ENCODE measurements at regions not wholly inside any gene's neighbourhood (a gene's known extent, or its start where the extent isn't known, plus 50 kb on each side); places are given as distances from the start of the nearest gene placed in this dataset.
"Not testable (repeated sequence)": the region's sequence is repeated elsewhere in the genome, so short reads cannot be mapped to it uniquely, and the experiment has no call there.

DNA sequence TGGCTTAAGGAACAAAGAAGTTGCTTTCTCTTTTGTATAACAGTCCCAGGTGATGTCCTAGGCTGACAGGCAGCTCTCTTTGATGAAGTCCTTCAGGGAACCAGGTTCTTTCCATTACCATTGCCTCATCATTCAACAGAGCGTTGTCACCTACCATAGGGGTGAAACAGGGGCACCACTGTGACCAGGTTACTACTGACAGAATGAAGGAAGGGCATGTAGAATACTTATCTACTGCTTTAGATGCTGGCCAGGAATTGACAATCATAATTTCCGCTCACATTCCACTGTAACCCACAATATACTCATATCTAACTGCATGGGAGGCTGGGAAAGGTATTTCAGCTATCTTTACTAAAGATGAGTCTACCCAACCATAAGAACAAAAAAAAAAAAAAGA is 148.0 kb upstream of the FNDC3A start:
- H3K4me3 ChIP-seq (replicated peaks; ENCODE audit: low read depth, low read length): no peak overlapping the region
- TF ChIP-seq, protein P1, sequence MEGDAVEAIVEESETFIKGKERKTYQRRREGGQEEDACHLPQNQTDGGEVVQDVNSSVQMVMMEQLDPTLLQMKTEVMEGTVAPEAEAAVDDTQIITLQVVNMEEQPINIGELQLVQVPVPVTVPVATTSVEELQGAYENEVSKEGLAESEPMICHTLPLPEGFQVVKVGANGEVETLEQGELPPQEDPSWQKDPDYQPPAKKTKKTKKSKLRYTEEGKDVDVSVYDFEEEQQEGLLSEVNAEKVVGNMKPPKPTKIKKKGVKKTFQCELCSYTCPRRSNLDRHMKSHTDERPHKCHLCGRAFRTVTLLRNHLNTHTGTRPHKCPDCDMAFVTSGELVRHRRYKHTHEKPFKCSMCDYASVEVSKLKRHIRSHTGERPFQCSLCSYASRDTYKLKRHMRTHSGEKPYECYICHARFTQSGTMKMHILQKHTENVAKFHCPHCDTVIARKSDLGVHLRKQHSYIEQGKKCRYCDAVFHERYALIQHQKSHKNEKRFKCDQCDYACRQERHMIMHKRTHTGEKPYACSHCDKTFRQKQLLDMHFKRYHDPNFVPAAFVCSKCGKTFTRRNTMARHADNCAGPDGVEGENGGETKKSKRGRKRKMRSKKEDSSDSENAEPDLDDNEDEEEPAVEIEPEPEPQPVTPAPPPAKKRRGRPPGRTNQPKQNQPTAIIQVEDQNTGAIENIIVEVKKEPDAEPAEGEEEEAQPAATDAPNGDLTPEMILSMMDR (IDR thresholded peaks at IDR 0.05; ENCODE audit: low read depth, low read length, missing control alignments): no peak
- DNase-seq (ENCODE audit: extremely low read depth, low read depth): no peak

DNA sequence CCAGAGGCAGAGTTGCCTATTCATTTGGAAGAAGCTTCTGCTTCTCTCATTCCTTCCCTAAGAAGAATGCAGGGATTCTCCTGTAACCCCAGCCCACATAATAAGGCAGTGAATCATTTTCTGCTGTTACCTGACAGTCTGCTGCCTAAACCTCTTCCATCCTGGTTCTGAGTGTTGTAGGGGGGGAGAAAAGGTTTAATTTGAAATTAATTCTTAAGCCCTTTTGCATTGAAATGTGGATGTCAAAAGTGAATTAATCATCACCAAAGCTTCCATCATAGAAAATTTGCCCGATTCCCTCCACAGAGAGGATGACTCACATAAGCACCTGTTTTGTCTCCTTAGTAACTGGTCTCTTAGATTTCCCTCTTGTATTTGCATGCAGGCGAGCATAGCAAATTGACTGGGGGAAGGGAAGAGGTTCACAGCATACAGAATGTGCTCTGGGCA is 146.7 kb upstream of the FNDC3A start:
- TF ChIP-seq, protein P1 (IDR thresholded peaks at IDR 0.05; ENCODE audit: low read depth, low read length, missing control alignments): no peak
- no peak overlapping the region for H3K4me3 ChIP-seq (replicated peaks; ENCODE audit: low read depth, low read length)
- no peak for DNase-seq (ENCODE audit: extremely low read depth, low read depth)

DNA sequence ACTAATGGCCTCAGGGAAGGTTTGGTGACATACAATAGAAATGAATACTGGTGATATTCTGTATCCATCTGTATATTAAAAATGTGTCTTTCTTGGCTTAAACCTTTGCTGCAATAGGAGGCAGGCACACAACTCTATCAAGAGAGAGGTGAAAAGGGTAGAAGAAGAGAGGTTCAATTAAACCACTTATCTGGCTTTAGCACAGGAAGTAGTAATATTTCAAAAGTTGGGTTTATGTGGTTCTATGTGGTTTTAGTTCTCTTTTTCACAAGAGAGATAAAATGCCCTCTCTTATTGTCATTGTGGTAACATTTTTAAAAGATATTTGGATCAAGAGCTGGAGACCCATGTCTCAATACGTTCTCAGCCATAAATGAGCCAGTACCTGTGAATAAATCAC is 146.2 kb upstream of the FNDC3A start:
- H3K4me3 ChIP-seq (replicated peaks; ENCODE audit: low read depth, low read length): no peak overlapping the region
- DNase-seq (ENCODE audit: extremely low read depth, low read depth): no peak
- TF ChIP-seq, protein P1 (IDR thresholded peaks at IDR 0.05; ENCODE audit: low read depth, low read length, missing control alignments): no peak

DNA sequence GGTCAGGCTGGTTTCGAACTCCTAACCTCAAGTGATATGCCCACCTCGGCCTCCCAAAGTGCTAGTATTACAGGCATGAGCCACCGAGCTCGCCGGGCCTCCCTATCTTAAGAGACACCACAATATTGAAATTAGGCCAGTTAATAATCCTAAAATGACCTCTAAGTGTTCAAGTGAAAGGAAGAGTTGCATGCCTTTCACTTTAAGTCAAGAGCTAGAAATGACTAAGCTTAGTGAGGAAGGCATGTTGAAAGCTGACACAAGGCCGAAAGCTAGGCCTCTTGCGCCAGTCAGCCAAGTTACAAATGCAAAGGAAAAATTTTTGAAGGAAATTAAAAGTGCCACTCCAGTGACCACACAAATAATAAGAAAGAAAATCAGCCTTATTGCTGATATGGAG is 144.5 kb upstream of the FNDC3A start:
- no peak for DNase-seq (ENCODE audit: extremely low read depth, low read depth)
- TF ChIP-seq, protein P1 (IDR thresholded peaks at IDR 0.05; ENCODE audit: low read depth, low read length, missing control alignments): no peak
- H3K4me3 ChIP-seq (replicated peaks; ENCODE audit: low read depth, low read length): no peak overlapping the region

DNA sequence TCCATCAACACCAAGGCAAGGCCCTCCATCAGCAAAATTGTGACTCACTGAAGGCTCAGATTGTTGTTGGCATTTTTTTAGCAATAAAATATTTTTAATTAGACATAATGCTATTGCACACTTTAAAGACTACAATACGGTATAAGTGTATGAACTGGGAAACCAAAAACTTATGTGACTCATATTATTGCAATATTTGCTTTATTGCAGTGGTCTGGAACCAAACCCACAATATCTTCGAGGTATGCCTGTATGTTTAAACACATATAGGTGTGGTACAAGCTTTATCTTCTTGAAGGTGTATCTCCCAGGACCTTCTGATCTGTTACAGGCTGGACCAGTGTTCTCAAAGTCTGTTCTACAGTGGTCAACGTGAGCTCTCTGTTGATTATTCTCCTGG is 142.3 kb upstream of the FNDC3A start:
- TF ChIP-seq, protein P1 (IDR thresholded peaks at IDR 0.05; ENCODE audit: low read depth, low read length, missing control alignments): no peak
- H3K4me3 ChIP-seq (replicated peaks; ENCODE audit: low read depth, low read length): no peak overlapping the region
- no peak for DNase-seq (ENCODE audit: extremely low read depth, low read depth)

DNA sequence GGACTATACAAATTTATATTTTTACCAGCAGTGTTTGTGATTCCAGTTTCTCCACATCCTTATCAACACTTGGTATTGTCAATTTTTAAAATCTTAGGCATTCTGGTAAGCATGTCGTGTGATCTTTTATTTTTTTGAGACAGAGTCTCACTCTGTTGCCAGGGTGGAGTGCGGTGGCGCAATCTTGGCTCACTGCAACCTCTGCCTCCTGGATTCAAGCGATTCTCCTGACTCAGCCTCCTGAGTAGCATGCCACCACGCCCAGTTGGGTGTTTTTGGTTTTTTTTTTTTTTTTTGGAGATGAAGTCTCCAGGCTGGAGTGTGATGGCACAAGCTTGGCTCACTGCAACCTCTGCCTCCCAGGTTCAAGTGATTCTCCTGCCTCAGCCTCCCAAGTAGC is 140.4 kb upstream of the FNDC3A start:
- H3K4me3 ChIP-seq (replicated peaks; ENCODE audit: low read depth, low read length); DNase-seq (ENCODE audit: extremely low read depth, low read depth): not testable (repeated sequence)

DNA sequence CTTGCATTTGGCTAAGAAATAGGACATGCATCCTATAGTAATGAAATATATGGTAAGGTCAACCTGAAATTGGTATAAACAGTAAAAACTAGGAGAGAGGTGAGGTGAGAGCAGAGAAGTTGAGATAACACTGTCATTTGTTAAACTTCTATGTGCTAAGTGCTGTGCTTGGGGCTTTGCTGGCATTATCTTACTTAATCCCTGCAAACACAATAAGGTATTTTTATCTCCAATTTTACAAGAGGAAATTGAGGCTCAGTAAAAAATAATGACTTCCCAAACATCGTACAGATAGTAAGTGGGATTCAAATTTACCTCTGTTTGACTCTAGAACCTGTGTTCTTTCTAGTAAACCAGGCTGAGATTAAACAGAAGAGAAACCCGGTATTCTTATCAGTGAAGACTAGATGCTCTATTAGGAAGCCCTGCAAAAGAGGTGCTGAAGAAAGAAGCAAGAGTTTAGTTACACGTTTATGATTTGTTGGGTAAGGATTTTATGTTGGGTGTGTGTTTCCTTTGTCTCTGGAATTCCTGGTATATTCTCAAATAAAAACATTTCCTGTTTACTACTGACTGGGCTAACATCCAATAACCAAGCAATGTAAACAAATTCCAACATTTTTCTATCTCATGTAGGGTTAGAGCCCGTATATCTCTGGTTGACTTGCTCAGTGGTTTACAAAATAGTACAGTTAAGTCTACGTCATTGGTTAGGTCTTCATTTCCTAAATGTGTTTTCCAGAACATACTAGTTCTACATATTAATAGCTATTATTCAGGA is 137.3 kb upstream of the FNDC3A start:
- DNase-seq (ENCODE audit: extremely low read depth, low read depth): peak; percentile 44
- TF ChIP-seq, protein P1 (IDR thresholded peaks at IDR 0.05; ENCODE audit: low read depth, low read length, missing control alignments): no peak
- no peak overlapping the region for H3K4me3 ChIP-seq (replicated peaks; ENCODE audit: low read depth, low read length)

Measured in HFF-Myc (cell line).